ENCODE measurements at regions not wholly inside any gene's neighbourhood (a gene's known extent, or its start where the extent isn't known, plus 50 kb on each side); places are given as distances from the start of the nearest gene placed in this dataset.

DNA sequence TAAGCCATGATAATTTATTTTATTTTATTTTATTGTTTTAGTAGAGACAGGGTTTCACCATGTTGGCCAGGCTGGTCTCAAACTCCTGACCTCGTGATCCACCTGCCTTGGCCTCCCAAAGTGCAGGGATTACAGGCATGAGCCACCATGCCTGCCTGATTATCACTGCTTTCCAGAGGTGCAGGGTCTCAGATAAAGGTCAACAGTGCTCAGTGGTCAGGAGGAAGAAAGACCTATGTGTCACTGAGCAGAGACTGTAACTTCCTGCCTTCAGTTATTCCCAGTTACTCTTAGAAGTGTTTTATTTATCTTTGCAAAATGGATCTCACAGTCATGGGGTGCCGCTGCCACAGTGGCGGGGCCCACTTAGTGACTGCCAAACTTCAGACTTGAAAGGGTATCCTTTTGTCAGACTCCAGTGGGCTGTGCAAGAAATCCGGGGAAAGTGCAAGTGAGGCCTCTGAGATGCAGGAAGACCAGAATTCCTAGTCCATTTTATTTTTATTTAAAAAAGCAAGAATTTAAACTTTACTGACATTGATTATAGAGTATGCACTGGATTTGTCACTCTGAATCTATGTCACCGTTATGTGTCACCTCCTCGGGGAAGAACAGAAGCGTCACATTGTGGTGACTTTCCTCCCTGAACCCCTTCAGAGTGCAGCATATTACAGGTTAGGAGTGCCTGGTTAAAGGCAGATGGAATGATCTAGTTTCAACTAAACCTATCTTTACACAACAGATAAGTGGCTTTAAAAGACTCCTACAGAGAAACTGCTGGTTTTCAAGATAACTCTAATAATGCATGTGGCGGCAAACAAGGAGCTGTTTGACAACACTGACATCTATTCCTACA, 59.1 kb upstream of the BICD1 start:
- DNase-seq (ENCODE audit: low spot score), result no peak

DNA sequence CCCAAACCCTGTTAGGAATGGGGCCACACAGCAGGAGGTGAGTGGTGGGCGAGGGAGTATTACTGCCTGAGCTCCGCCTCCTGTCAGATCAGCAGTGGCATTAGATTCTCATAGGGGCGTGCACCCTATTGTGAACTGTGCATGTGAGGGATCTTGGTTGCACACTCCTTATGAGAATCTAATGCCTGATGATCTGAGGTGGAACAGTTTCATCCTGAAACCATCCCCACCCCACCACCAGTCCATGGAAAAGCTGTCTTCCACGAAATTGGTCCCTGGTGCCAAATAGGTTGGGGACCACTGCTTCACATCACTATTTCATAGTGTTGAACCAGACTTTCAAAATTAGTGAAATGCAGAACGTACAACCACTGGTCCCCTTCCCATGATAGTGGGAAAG, 57.9 kb upstream of the BICD1 start:
- DNase-seq (ENCODE audit: low spot score), result no peak

DNA sequence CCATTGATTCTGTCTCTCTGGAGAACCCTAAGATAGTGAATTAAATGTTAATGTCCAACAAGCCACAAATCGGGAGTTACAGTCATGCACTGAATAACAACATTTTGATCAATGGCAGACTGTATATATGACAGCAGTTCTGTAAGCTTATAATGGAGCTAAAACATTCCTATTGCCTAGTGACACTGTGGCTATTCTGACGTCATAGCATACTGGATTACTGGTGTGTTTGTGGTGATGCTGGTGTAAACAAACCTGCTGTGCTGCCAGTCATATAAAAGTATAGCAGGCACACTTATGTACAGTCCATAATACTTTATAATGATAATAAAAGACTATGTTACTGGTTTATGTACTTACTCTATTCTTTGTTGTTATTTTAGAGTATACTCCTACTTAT, 56.7 kb upstream of the BICD1 start:
- DNase-seq (ENCODE audit: low spot score), result no peak

DNA sequence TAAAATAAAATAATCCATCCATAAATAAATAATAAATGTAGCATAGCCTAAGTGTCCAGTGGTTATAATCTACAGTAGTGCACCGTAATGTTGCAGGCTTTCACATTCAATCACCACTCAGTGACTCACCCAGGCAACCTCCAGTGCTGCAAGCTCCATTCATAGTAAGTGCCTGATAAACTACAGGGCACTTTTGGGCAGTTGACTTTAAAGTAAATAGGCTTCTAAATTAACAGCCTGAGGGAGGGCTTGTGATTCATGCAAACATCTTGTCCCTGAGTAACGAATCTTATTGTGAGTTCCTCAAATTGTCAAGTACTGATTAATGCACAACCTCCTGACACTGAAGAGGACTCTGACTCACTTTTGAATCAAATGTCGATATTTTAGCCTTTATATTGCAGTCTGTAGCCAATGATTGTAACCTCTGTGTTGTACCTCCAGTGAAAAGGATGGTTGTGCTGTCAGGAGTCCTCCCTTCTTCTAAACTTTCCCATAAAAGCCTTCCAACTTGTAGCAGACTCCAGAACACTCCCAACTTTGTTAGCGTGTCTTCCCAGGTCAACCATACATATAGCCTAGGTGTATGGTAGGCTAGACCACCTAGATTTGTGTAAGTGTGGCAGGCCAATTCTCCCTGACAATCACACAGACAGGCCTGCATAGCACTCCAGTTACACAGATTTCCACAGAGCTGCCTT, 55.0 kb upstream of the BICD1 start:
- peak; percentile 57 for DNase-seq (ENCODE audit: low spot score)

DNA sequence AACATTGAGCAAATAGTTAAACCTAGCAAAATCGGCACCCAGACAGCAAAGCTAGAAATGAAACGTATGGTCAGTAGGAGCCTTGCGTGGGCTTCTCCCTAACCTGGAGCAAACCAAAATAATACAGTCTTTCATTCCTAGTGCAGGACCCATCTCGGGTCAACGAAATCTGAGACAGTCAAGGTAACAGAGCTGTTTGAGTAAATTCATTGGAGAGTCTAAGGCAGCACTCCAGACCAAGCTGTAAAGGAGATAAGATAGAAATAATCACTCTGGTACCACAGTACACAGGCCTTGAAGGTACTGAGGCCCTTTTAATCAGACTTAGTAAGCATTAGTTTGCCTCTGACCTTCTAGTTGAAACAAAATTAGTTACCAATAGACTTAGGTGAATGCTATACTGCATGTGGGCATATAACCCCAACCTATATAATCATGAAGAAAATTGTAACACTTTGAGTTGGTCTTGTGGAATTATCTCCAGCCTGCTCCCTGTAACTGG, 54.4 kb upstream of the BICD1 start:
- no peak for DNase-seq (ENCODE audit: low spot score)

DNA sequence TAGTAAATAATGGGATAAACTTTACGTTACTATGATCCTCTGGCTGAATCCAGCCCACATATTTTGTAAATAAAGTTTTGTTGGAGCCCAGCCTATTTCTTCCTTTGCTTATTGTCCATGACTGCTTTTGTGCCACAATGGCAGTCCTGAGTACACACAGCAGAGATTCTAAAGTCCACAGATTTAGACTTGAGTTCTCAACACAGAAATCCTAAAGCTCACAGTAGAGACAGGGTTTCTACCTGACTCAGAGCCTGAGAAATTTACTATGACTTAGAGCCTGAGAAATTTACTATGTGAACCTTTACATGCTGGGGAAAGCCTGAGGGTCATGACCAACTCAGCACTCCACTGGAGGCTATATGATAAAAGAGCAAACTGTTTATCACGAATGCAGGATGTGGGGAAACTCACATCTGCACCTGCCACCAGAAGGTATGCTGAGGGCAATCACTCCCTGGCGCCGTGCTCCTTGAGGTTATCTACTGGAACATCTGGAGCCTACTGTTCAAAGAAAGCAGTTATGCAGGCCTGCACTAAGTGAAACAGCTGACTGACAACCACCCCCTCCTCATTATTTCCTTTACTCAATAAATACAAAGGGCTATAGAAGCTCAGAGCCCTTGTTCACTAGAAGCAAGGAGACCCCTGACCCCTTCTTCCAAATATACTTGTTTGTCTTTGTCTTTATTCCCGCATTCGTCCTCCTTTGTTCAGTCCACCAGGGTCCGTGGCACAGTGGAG, 52.6 kb upstream of the BICD1 start:
- DNase-seq (ENCODE audit: low spot score), result no peak

Data from AG20443 (cell line).